ENCODE measurements at regions not wholly inside any gene's neighbourhood (a gene's known extent, or its start where the extent isn't known, plus 50 kb on each side); places are given as distances from the start of the nearest gene placed in this dataset.
A peak's percentile ranks its signal among the peaks of the same experiment; 100 is the strongest.

GRCh38 chr4:159043861-159044260 lies 59.0 kb upstream of the RAPGEF2 start:
- H3K9me3 ChIP-seq = no peaks in the 10 kb centered on the region
- no peaks in the 10 kb centered on the region for H3K27me3 ChIP-seq
- no peak overlapping the region for H3K27ac ChIP-seq
- DNase-seq (ENCODE audit: low spot score in 2 of 2) = no peak
- TF ChIP-seq EP300 (IDR thresholded peaks at IDR 0.05) = no peak
- no peak for TF ChIP-seq POLR2A (IDR thresholded peaks at IDR 0.05)
- TF ChIP-seq POLR2AphosphoS5 (IDR thresholded peaks at IDR 0.05) = no peak
- H3K4me1 ChIP-seq = peaks cover 5% of the 10 kb centered on the region
- WGBS = 81% methylated on average over 3 of the region's 3 CpGs
- H3K4me3 ChIP-seq = no peak overlapping the region
- no peaks in the 10 kb centered on the region for H3K36me3 ChIP-seq

- no peaks in the 10 kb centered on the region for H3K36me3 ChIP-seq
- no peaks in the 10 kb centered on the region for H3K9me3 ChIP-seq
- no peaks in the 10 kb centered on the region for H3K27me3 ChIP-seq
- peaks cover 5% of the 10 kb centered on the region for H3K4me1 ChIP-seq
- H3K27ac ChIP-seq = no peak overlapping the region
- no peak overlapping the region for H3K4me3 ChIP-seq
- DNase-seq (ENCODE audit: low spot score in 2 of 2) = no peak
- TF ChIP-seq EP300 (IDR thresholded peaks at IDR 0.05) (no peak), POLR2AphosphoS5 (IDR thresholded peaks at IDR 0.05) (no peak), POLR2A (IDR thresholded peaks at IDR 0.05) (no peak), CTCF (IDR thresholded peaks at IDR 0.05) (no peak)
Measured at GRCh38 chr4:159045321-159045720, 57.6 kb upstream of the RAPGEF2 start.

GRCh38 chr4:159046683-159047082 lies 56.2 kb upstream of the RAPGEF2 start:
- H3K27me3 ChIP-seq = no peaks in the 10 kb centered on the region
- TF ChIP-seq EP300 (IDR thresholded peaks at IDR 0.05) (no peak), POLR2A (IDR thresholded peaks at IDR 0.05) (no peak), CTCF (IDR thresholded peaks at IDR 0.05) (no peak), POLR2AphosphoS5 (IDR thresholded peaks at IDR 0.05) (no peak)
- H3K9me3 ChIP-seq = no peaks in the 10 kb centered on the region
- peaks cover 5% of the 10 kb centered on the region for H3K4me1 ChIP-seq
- WGBS = 94% methylated on average over 6 of the region's 6 CpGs
- H3K27ac ChIP-seq = no peak overlapping the region
- DNase-seq (ENCODE audit: low spot score in 2 of 2) = no peak
- no peaks in the 10 kb centered on the region for H3K36me3 ChIP-seq
- H3K4me3 ChIP-seq = no peak overlapping the region

- H3K36me3 ChIP-seq = no peaks in the 10 kb centered on the region
- H3K4me1 ChIP-seq = peaks cover 5% of the 10 kb centered on the region
- peak overlapping the region; percentile 33 for H3K4me3 ChIP-seq
- no peak for DNase-seq (ENCODE audit: low spot score in 2 of 2)
- H3K27ac ChIP-seq = no peak overlapping the region
- WGBS = 77% methylated on average over 7 of the region's 7 CpGs
- H3K27me3 ChIP-seq = no peaks in the 10 kb centered on the region
- H3K9me3 ChIP-seq = no peaks in the 10 kb centered on the region
- TF ChIP-seq POLR2AphosphoS5 (IDR thresholded peaks at IDR 0.05) = no peak
Measured at GRCh38 chr4:159047478-159048165, 55.3 kb upstream of the RAPGEF2 start.

GRCh38 chr4:159048166-159048886 lies 54.6 kb upstream of the RAPGEF2 start:
- Histone ChIP-seq H3K4me1 (peaks cover 5% of the 10 kb centered on the region), H3K27me3 (no peaks in the 10 kb centered on the region), H3K4me3 (peak overlapping the region; percentile 33), H3K9me3 (no peaks in the 10 kb centered on the region), H3K27ac (no peak overlapping the region), H3K36me3 (no peaks in the 10 kb centered on the region)
- peak; percentile 67 to 79 for DNase-seq (ENCODE audit: low spot score in 2 of 2)
- TF ChIP-seq POLR2A (IDR thresholded peaks at IDR 0.05) (no peak), CTCF (IDR thresholded peaks at IDR 0.05) (no peak), POLR2AphosphoS5 (IDR thresholded peaks at IDR 0.05) (no peak), EP300 (IDR thresholded peaks at IDR 0.05) (no peak)
- WGBS = 19% methylated on average over 16 of the region's 16 CpGs

- H3K27me3 ChIP-seq = peaks cover 4% of the 10 kb centered on the region
- TF ChIP-seq EP300 (IDR thresholded peaks at IDR 0.05) = no peak
- TF ChIP-seq CTCF (IDR thresholded peaks at IDR 0.05) = no peak
- TF ChIP-seq POLR2AphosphoS5 (IDR thresholded peaks at IDR 0.05) = no peak
- TF ChIP-seq POLR2A (IDR thresholded peaks at IDR 0.05) = no peak
- WGBS = 78% methylated on average over 2 of the region's 2 CpGs
Measured at GRCh38 chr4:159049780-159050375, 53.0 kb upstream of the RAPGEF2 start.

More at GRCh38 chr4:159049780-159050375, 53.0 kb upstream of the RAPGEF2 start:
- no peaks in the 10 kb centered on the region for H3K36me3 ChIP-seq
- H3K4me3 ChIP-seq = no peak overlapping the region
- H3K4me1 ChIP-seq = peaks cover 5% of the 10 kb centered on the region
- no peaks in the 10 kb centered on the region for H3K9me3 ChIP-seq
- DNase-seq (ENCODE audit: low spot score in 2 of 2) = no peak
- H3K27ac ChIP-seq = no peak overlapping the region
